GM19043 (cell line): ENCODE measurements at regions not wholly inside any gene's neighbourhood (a gene's known extent, or its start where the extent isn't known, plus 50 kb on each side); places are given as distances from the start of the nearest gene placed in this dataset.
"Not testable (repeated sequence)": the region's sequence is repeated elsewhere in the genome, so short reads cannot be mapped to it uniquely, and the experiment has no call there.

Source experiments
- ATAC-seq: cut with Tn5 transposase; IDR thresholded peaks from one replicate; pipeline ENCODE4 v1.9.1; 2021; ENCODE audit warnings: low read depth; ENCODE audit not compliant: unreplicated experiment

GRCh38 chr1:214136324-214136919 is 144.5 kb upstream of the SMYD2 start:
- no peak for ATAC-seq

GRCh38 chr1:214141486-214141885 is 139.5 kb upstream of the SMYD2 start:
- ATAC-seq, result no peak

- no peak for ATAC-seq
Measured at GRCh38 chr1:214143006-214143992, 137.7 kb upstream of the SMYD2 start.

GRCh38 chr1:214144521-214144920 is 136.4 kb upstream of the SMYD2 start:
- ATAC-seq, result not testable (repeated sequence)

- no peak for ATAC-seq
Measured at GRCh38 chr1:214146523-214146922, 134.4 kb upstream of the SMYD2 start.

GRCh38 chr1:214154596-214155292 is 126.2 kb upstream of the SMYD2 start:
- no peak for ATAC-seq

GRCh38 chr1:214155987-214156625 is 124.9 kb upstream of the SMYD2 start:
- ATAC-seq, result no peak

GRCh38 chr1:214164173-214164572 is 116.8 kb upstream of the SMYD2 start:
- no peak for ATAC-seq

- ATAC-seq, result no peak
Measured at GRCh38 chr1:214165850-214166374, 115.0 kb upstream of the SMYD2 start.

- ATAC-seq, result no peak
Measured at GRCh38 chr1:214174508-214175199, 106.3 kb upstream of the SMYD2 start.

- ATAC-seq, result no peak
Measured at GRCh38 chr1:214178102-214178501, 102.9 kb upstream of the SMYD2 start.

GRCh38 chr1:214184992-214185391 is 96.0 kb upstream of the SMYD2 start:
- ATAC-seq, result no peak

GRCh38 chr1:214186103-214186824 is 94.7 kb upstream of the SMYD2 start:
- ATAC-seq, result no peak

- no peak for ATAC-seq
Measured at GRCh38 chr1:214187121-214187900, 93.6 kb upstream of the SMYD2 start.

- no peak for ATAC-seq
Measured at GRCh38 chr1:214187933-214188332, 93.0 kb upstream of the SMYD2 start.

- ATAC-seq, result no peak
Measured at GRCh38 chr1:214188835-214189234, 92.1 kb upstream of the SMYD2 start.

GRCh38 chr1:214192825-214193643 is 87.9 kb upstream of the SMYD2 start:
- no peak for ATAC-seq

- ATAC-seq, result no peak
Measured at GRCh38 chr1:214193691-214194090, 87.3 kb upstream of the SMYD2 start.
